ENCODE measurements at regions not wholly inside any gene's neighbourhood (a gene's known extent, or its start where the extent isn't known, plus 50 kb on each side); places are given as distances from the start of the nearest gene placed in this dataset.
"Not testable (repeated sequence)": the region's sequence is repeated elsewhere in the genome, so short reads cannot be mapped to it uniquely, and the experiment has no call there.

DNA sequence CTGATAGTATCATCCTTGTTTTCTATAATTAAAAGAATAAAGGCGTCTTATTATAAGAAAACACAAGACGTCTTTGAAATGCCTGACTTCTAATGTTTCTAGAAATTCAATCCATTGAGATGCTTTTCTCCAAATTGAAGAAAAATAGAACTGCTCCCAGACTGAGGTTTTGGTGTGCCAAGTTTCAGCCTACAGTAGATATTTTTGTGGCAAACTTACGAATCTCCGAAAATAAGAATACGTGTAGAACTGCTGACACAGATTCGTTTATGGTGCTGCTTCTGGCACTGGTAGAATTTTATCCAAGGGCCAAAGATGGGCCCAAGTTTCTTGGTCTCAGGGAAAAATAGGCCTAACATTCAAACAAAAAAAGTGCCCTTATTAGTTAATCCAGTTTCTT is 554.5 kb upstream of the NR5A2 start:
- DNase-seq, result no peak

DNA sequence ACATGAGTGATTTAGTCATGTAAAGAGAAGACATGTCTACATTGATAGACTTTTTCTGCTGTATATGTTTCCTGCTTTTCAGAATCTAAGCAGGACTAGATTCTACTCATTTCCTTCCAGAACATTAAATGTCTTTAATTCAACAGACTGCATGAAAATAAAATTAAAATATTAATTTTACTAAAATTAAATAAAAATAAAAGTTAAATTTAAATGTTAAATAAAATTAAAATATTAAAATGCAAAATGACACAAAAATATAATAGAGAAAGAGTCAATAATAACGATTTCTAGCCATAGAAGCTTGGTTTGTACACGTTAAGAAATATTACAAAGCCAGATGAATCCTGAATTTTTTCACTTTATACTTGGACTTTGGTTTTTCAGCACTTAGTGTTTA is 552.8 kb upstream of the NR5A2 start:
- no peak for DNase-seq

GRCh38 chr1:199482426-199482825 is 545.1 kb upstream of the NR5A2 start:
- DNase-seq, result no peak

DNA sequence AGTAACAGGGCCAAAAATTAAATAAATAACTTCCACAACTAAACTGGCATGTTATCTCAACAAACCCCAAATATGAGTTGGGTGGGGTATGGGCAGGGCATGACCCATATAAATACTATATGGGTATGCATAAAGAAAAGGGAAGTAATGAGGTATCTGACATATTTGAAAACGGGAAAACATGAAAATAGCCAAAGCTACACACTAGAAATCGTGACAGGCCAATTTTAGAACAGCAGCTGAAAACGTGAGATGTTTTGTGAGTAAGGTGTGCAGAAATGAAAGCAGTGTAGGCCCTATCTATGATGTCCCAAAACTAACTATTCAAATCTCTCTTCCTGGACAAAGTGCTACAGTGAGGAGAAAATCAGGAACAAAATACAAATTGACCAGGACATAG is 537.9 kb upstream of the NR5A2 start:
- no peak for DNase-seq

DNA sequence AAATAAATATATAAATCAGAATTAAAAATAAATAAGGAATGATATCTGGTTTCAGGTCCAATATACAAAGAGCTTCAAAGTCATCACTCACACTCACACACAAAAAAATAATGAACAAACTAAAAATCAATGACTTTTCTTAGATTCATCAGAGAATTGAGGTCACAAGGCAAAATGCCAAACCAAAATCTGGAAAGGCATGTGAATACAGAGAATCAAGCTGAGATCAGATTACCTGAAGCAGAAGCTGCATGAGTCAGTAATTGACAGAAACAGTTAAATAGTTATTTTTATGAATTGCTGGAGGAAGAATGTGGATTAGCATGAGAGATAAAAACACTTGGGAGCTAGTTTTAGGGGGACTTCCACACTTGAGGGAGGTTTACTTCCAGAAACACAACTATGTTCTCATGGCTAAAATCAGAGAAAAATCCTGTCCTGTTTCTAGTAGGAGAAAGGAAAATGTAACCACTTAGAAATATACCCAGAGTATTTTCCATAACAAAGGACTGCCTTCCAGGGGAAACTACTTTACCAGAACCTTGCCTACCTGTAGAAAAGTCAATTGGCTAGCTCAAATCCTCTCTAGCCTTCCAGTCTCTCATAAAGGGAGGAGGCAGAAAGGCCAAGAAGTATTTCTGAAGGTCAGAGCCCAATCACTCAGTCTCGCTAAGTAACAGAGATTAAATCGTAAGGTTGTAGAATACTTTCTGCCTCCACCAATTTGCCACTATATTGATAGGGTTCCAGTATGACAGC is 536.6 kb upstream of the NR5A2 start:
- DNase-seq, result no peak

DNA sequence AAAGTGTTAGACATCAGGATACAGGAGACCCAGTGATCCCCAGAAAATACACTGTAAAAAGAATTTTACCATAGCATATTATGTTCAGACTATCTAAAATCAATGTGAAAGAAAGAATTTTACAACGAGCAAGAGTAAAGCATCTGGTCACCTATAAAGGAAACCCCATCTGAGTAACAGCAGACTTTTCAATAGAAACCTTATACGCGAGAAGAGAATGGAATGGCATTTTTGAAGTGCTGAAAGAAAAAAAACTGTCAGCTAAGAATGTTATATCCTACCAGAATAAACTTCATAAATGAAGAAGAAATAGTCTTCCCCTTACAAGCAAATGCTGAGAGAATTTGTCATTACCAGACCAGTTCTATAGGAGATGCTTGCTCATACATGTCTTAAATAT is 532.1 kb upstream of the NR5A2 start:
- no peak for DNase-seq

GRCh38 chr1:199498802-199499201 is 528.7 kb upstream of the NR5A2 start:
- DNase-seq, result not testable (repeated sequence)

GRCh38 chr1:199508072-199508471 is 519.4 kb upstream of the NR5A2 start:
- DNase-seq, result no peak

DNA sequence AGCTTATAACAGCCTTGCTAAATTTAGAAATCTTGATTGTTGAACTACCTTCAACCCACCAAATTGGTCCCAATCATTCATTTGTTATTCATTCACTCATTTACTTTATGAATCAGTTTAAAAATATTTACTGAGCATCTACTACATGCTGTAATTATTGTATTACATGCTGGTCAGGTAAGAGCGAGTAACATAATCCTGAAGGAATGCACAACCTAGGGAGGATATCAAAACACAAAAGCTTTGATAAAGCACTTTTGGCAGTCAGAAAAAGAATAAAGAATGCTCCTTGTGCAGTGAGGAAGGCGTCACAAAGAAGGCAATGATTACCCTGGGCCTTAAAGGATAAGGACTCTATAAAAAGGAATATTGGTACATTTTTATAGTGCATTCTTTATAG is 518.9 kb upstream of the NR5A2 start:
- no peak for DNase-seq

DNA sequence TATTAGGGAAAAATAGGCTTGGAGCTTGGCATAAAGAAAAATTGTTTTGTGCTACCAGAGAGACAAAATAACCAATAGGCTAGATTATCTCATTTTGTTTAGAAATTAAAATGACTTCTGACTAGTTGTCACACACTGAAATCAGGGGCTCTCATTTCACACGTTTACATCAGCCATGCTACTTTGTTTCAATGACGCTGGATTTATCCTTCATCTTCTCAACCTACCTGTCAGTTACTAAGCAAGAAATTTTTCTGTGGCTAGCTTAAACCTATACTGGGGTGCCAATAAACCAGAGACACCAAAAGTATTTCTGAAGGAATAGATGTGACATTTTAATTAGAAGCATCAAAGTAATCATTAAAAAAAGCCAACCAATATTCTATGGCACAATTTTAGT is 518.1 kb upstream of the NR5A2 start:
- no peak for DNase-seq

- no peak for DNase-seq
Measured at GRCh38 chr1:199510314-199510713, 517.2 kb upstream of the NR5A2 start.

GRCh38 chr1:199512037-199512710 is 515.3 kb upstream of the NR5A2 start:
- no peak for DNase-seq

DNA sequence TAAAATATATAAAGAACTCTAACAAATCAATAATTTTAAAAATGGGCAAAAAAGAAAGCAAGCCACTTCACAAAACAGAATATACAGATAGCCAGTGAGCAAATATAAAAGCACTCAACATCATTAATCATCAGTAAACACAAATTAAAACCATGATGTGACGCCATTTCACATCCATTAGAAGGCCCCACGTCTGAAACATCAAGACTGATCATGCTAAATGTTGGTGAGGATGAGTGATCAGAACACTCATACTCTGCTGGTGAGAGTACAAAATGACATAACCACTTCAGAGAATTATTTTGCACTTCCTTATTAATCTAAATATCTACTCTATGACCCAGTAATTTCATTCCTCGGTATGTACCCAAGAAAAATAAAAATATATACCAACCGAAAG is 512.2 kb upstream of the NR5A2 start:
- DNase-seq, result no peak

DNA sequence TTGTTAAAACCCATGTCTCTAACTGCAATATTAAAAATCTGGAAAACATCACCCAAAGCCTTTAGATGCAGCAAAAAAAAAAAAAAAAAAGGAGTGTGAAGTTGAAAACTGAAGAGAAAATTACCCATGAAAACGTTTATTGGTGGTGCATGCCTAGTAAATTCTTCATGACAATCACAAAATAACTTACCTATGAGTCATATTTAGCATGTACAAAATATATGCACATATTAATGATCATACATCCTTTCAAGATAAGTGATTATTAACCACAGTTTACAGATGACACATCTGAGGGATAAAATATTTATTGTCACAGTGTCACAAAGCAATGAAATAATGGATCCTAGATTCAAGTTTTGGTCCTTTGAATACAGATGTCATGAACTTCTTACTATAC is 505.2 kb upstream of the NR5A2 start:
- DNase-seq, result no peak

DNA sequence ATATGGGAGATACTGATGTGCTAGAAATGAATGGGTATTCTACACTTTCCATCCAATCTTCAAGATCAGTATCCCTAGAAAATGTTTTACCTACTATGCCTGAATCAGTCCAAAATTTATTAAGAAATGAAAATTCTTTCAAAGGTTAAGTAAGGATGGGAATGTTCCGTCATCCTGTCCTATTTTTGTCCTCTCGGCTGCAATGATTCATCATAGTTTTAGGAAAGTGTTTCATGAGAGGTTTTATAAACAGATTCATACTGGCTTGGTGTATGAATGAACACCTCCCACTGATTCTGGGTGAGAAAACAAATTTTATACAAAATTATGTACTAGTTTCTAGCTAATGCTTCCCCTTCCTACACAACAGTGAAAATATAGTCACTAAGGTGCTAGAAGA is 504.6 kb upstream of the NR5A2 start:
- no peak for DNase-seq

DNA sequence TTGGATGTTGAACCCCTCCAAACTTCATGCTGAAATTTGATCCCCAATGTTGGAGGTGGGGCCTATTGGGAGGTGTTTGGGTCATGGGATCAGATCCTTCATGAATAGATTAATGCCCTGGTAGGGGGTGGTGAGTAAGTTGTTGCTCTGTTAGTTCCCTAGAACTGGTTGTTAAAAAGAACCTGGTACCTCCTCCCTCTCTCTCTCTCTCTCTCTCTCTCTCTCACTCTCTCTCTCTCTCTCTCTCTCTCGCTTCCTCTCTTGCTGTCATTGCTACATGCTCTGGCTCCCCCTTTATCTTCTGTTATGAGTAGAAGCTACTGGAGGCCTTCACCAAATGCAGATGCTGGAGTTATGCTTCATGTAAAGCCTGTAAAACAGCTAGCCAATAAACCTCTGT is 498.2 kb upstream of the NR5A2 start:
- no peak for DNase-seq

DNA sequence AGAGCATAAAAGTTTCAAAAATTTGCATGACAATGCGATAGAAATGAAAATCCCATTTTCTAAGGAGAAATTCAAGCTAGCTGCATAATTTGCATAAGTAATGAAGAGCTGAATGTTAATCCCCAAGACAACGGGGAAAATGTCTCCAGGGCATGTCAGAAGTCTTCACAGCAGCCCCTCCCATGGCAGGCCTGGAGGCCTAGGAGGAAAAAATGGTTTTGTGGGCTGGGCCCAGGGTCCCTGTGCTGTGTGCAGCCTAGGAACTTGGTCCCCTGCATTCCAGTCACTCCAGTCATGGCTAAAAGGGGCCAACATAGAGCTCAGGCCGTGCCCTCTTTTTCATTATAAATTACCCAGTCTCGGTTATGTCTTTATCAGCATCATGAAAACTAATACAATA is 494.1 kb upstream of the NR5A2 start:
- not testable (repeated sequence) for DNase-seq

DNA sequence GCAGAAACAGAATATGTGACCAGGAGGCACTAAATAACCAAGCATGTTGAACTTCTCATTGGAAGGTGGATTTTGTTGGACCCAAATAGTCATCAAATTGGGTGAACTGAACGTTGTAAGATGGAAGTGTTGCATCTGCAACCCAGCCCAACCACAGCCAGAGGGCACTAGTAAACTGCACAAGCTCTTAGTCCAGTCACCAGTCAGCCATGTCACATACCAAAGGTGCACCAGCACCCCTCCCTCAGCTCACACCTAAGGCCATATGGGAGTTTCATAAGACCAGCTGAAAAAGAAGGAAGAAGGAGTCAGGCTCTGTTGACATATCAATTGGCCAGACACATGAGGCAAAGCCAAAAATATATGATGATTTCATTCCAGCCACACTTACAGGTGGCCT is 481.7 kb upstream of the NR5A2 start:
- no peak for DNase-seq

DNA sequence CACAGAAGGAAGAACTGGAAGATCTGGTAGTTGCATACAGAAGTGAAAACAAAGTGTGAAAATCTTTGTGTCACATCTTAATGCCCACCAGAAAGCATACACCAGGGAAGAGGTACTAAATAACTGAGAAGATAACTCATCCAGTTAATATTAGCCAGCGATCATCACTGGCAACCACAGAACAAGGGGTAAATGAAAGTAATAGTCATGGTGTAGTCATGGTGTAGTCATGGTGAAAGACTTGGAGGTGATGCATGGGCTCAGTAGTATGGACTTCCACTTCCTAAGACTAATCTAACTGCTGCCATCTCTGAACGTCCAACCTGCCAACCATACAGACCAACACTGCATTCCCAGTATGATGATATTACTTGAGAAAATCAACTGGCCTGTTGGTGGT is 481.2 kb upstream of the NR5A2 start:
- DNase-seq, result no peak

- no peak for DNase-seq
Measured at GRCh38 chr1:199549421-199549820, 478.1 kb upstream of the NR5A2 start.

DNA sequence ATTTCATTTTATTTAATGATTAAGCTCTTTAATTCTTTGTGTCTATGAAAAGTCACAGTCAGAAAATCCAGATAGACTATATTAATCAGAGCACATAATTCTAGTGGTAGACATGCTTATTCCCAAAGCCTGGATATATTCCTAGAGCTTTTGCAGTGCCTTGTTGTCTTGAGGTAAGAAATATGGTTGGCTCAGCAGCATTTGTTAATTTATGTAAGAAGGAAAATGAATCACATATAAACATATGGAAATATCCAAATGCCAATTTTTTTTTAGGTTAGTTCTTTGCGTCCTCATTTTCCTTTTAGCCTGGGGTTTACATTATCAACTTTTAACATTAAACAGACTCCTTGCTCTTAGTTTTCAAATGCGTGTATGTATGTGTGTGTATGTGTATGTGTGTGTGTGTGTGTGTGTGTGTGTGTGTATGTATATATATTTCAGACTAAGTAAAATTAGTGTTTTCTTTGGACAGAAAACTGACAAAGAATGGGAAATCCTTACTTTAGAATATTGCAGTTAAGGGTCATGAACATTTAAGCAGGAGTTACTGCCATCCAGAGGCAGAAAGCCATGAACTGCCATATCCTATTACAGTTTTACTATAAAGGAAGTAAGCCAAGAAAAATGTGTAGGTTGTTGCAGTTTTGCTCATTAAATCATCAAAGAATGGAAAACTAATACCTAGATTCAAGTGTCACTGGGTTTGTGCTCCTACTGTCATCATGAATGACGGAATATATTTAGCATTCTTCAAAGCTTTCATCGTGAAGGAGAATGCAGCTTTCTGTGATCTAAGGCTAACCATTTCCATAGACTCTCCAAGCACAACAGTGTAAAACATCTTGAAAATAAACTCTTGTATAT is 477.1 kb upstream of the NR5A2 start:
- no peak for DNase-seq

GRCh38 chr1:199551967-199552565 is 475.4 kb upstream of the NR5A2 start:
- DNase-seq, result no peak

DNA sequence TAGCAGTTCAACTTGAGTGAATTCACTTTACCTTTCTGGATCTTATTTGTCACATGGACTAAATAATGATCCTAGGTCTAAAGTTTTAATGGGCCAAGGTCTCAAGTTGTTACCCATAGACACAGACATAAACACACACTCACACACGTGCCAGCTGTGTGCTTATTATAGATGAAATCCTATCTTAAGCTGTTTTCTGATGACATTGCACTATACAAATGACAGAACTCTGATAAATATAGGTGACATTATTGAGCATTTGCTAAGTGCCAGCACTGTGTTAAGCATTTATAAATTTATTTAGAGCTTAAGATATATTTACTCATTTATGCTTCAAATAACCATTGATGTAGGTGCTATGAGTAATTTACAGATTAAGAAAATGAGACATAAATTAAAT is 474.4 kb upstream of the NR5A2 start:
- DNase-seq, result no peak
